ENCODE measurements at regions not wholly inside any gene's neighbourhood (a gene's known extent, or its start where the extent isn't known, plus 50 kb on each side); places are given as distances from the start of the nearest gene placed in this dataset.

- TF ChIP-seq CTCF (IDR thresholded peaks at IDR 0.05) = no peak
- no peak for TF ChIP-seq POLR2A (IDR thresholded peaks at IDR 0.05)
Measured at GRCh38 chr14:27245947-27246346, 648.1 kb upstream of the NOVA1 start.

Data from thyroid gland (tissue), 4 donors.